ENCODE measurements at regions not wholly inside any gene's neighbourhood (a gene's known extent, or its start where the extent isn't known, plus 50 kb on each side); places are given as distances from the start of the nearest gene placed in this dataset.

- no peak for TF ChIP-seq CTCF (IDR thresholded peaks at IDR 0.05 in 2 of 3, conservative IDR thresholded peaks at IDR 0.05 in 1 of 3; ENCODE audit: borderline replicate concordance in 1 of 3, insufficient read depth in 1 of 3, low read depth in 2 of 3, low read length in 2 of 3)
- no peak for TF ChIP-seq POLR2A (IDR thresholded peaks at IDR 0.05; ENCODE audit: borderline replicate concordance, extremely low read depth, insufficient read depth, insufficient read length)
- no peak for TF ChIP-seq RAD21 (IDR thresholded peaks at IDR 0.05; ENCODE audit: low read depth)
- TF ChIP-seq SP1 (IDR thresholded peaks at IDR 0.05; ENCODE audit: low read depth) = no peak
These were observed 597.3 kb upstream of the SGCD start for GRCh38 chr5:155729684-155730059.
